ENCODE measurements at regions not wholly inside any gene's neighbourhood (a gene's known extent, or its start where the extent isn't known, plus 50 kb on each side); places are given as distances from the start of the nearest gene placed in this dataset.

GRCh38 chr14:54322701-54323337 lies 74.0 kb upstream of the CDKN3 start:
- no peak for DNase-seq

DNA sequence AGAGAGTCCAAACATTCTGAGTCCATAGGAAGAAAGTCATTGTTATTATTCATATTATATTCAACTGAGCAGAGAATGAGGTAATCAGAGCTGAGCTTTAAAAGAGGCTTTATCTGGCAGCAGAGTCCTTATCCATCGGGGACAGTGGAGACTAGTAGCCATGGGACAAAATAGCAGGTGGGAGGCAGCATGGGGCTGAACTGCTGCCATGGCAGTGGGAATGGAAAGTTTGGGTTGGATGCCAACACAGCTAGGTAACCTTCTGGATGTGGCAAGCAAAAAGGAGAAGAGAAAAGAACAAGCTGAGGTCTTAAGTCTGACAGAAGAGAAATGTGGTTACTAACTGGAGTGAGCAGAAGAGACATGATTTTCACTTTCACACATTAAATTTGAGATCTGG lies 71.0 kb upstream of the CDKN3 start:
- no peak for DNase-seq

DNA sequence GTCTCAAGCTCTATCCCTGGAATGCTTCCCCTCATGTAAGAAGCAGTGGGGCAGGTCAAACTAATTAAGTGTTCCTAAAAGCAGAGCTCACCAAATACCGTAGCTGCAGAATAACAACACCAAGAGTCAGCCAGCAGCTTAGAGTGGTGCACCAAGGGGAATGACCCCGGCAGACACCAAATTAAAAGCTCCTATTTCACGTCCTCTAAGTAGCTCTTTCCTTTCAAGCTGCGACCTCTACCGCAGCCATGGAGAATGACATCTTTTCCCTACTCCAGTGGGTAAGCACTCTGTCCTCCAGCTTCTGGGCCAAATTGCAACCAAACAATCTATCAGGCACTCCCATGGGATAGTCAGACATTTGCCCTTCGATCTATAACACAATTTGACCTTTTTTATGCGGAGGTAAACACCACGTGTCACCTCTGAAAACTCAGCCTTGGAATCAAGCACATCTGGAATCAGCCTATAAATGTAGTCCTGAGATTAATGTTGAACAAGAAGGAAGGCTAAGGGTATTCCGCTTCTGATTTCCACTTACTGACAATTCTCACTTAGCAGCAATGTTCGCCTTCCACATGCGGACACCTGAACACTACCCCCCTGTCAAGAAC lies 67.6 kb upstream of the CDKN3 start:
- DNase-seq, result no peak

GRCh38 chr14:54330876-54331275 lies 65.9 kb upstream of the CDKN3 start:
- no peak for DNase-seq

- DNase-seq, result no peak
These were observed 65.3 kb upstream of the CDKN3 start for GRCh38 chr14:54331516-54331915.

- no peak for DNase-seq
These were observed 64.3 kb upstream of the CDKN3 start for GRCh38 chr14:54332490-54332889.

DNA sequence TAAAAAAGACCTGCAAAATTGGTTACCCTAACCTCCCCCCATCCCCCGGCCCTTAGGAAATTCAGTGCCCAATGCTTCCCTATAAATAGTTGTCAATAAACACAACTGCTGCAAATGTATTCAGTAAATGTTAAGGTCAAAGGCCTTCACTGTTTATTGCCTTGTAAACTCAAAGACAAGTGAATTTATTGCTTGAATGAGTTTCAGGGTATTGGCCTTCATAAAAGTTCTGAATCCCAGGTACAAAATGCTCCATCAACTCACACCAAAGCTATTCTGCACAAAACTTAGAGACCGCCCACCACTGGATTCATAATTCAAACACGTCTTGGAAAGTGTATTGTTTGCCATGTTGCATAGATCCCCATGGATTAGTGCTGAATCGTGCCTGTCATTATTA lies 63.3 kb upstream of the CDKN3 start:
- DNase-seq, result no peak

DNA sequence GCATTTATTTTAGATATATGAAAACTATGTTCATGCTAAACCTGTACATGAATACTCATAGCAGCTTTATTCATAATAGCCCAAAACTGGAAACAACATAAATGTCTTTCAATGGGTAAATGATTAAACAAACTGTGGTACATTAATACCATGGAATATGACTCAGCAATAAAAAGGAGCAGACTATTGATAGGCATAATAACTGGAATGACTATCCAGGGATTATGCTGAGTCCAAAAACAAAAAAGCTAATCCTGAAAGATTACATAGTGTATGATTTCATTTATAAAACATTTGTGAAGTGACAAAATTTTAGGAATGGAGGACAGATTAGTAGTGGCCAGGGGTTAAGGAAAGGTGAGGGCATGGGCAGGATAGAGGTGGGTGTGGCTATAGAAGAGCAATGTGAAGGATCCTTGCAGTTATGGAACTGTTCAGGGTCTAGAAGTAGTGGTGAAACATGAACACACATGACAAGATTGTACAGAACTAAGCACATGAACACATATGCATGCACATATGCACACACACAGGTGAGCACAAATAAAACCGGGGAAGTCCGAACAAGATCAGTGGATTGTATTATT lies 61.1 kb upstream of the CDKN3 start:
- no peak for DNase-seq

DNA sequence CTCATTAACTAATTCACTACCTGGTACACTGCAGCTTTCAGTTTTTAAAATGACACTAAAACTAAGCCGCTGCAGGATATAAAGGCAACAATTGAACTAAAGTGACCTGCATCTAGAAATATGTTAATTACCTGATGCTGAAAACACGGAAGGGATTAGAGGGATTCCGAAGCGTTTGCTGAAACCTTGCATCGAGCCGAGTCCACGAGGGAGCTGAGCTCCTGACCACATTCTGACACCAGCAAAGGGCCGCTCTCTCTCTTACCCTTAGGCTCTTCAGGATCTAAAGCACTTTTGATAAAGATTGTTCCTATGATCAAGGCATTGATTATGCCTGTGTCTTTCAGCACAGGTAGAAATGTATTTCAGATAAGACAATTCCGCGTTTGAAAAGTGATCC lies 59.5 kb upstream of the CDKN3 start:
- DNase-seq, result no peak

DNA sequence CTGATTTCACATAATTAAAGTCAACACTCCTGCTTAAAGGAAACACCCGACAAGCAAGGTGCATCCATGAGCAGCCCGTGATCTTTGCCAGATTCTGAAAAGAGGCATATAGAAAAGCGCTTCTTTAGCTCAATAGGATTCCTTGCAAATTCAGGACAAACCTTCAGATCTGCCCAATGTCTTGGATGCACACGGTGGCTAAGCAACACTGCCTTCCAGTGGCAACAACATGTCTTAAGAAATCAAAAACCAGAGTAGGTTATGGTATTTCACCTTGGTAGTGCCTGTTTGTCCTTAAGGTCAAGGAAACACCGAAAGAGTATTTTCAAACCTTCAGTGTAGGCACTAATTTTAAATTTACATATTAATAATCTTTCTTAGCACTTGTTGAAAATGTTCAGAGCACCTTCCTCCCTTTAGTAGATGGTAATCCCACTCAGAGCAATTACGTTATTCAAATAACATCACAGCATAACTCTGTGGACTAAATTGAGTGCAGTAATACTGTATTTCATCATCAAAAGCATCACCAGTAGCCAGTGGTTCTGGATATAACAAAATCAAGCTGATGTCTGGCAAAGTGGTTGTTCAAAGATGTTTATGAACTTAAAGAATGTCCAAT lies 58.0 kb upstream of the CDKN3 start:
- no peak for DNase-seq

DNA sequence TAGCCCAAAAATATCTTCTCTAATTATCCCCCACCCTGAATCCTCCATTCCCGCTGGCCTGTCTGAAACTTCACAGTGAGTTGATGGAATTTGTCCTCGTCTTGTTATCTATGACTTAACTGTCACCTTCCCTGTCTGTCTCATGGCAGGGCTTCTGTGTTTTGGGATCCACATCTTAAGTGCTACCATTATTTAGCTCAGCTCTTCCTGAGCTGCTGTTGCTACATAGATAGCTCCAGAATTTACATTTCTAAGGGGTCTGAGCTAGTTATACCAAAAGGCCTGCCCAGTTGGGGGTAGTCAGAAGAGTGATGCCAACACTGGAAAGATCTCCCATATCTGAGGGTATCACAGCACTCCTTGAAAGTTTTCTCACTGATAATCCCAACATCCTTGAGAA lies 57.0 kb upstream of the CDKN3 start:
- DNase-seq, result no peak

GRCh38 chr14:54342806-54343205 lies 54.0 kb upstream of the CDKN3 start:
- DNase-seq, result no peak

DNA sequence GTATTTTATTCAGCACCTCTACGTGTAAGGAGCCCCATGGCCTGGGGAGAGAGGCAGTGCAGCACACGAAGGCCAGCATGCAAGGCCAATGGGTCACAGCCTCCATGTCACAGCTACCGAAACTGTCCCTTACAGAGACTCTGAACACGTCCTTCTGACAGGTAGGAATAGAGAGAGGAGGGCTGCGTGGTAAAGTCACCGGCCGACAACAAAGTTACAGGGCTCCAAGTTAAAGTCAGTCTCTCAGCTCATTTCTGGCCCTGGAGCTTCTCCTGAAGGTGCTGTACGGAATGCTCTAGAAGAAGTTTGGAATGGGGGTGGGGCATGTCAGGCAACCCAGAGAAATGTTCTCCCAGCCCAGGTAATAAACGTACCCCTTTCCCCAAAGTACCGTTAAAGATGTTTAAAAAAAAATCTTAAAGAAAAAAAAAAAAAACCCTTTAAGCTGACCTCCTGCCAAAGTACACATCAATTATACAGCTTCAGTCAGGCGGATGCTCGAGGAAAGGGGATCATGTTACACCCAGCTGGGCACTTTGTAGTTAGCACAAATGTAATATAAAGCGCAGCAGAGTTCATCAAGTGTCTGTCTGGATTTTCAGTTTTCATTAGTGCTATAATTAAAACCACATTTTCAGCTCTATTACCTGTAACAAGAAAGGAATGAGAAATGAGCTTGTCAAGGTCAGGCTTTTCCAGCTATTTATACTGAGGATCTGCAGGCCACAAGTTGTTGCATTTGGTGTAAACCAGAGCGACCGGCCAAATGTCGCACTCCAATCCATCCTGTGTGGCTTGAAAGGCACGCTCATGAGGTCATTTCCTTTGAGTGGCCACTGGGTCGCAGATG lies 53.3 kb upstream of the CDKN3 start:
- DNase-seq, result no peak

DNA sequence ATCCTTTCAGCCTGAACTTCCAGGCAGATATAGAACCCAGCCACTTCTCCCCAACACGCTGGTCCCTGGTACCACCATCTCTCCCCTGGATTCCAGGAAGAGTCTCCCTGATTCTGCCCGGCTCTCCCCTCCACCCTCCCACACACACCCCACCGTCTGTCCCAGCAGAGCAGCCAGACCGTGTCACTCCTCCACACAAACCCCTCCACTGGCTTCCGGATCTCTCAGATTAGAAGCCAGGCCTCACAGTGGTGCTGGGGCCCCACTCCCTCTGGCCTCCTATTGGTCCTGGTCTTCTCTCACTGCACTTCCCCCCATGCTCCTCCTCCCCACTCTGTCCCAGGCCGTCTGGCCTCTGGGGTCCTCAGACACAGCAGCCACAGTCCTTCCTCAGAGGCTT lies 52.4 kb upstream of the CDKN3 start:
- DNase-seq, result no peak

- no peak for DNase-seq
These were observed 50.5 kb upstream of the CDKN3 start for GRCh38 chr14:54346257-54346656.
